Neural cell (in vitro differentiated cells): ENCODE measurements at regions not wholly inside any gene's neighbourhood (a gene's known extent, or its start where the extent isn't known, plus 50 kb on each side); places are given as distances from the start of the nearest gene placed in this dataset.

Experiments
- H2AFZ ChIP-seq: fragments of 200-600, 300-800 bp; sonication (generic), shearing (Covaris generic); 2 replicates; pipeline ENCODE4 v1.6.0; 2014; ENCODE audit warnings: low read depth, mild to moderate bottlenecking, antibody characterized with exemption, low read length, moderate library complexity
- H3F3A ChIP-seq: fragments of 200-600 bp; shearing (Covaris generic); 2 replicates; pipeline ENCODE4 v1.6.1; 2016; ENCODE audit warnings: mild to moderate bottlenecking, moderate library complexity, mixed read lengths, antibody characterized with exemption, low read length; ENCODE audit not compliant: insufficient read depth, poor library complexity, severe bottlenecking
- H3K27ac ChIP-seq: fragments of 200-600, 300-800 bp; sonication (generic), shearing (Covaris generic); 2 replicates; pipeline ENCODE4 v1.5.1; 2014; ENCODE audit warnings: mild to moderate bottlenecking, low read length, moderate library complexity
- H3K27me3 ChIP-seq: fragments of 300-800, 200-600 bp; sonication (generic), shearing (Covaris generic); 2 replicates; pipeline ENCODE4 v1.6.0; 2014; ENCODE audit warnings: mild to moderate bottlenecking, low read depth, low read length, moderate library complexity; ENCODE audit not compliant: insufficient read depth
- H3K36me3 ChIP-seq: fragments of 300-800, 200-600 bp; sonication (generic), shearing (Covaris generic); 2 replicates; pipeline ENCODE4 v1.5.1; 2014; ENCODE audit warnings: mild to moderate bottlenecking, antibody characterized with exemption, low read length, moderate library complexity; ENCODE audit not compliant: insufficient read depth
- H3K4me2 ChIP-seq: fragments of 300-800, 200-600 bp; sonication (generic), shearing (Covaris generic); 2 replicates; pipeline ENCODE4 v1.6.0; 2014; ENCODE audit warnings: mild to moderate bottlenecking, low read length
- H3K4me3 ChIP-seq: fragments of 300-800, 200-600 bp; sonication (generic), shearing (Covaris generic); 2 replicates; pipeline ENCODE4 v1.5.1; 2014; ENCODE audit warnings: mild to moderate bottlenecking, low read length, moderate library complexity
- H3K79me2 ChIP-seq: fragments of 200-600 bp; shearing (Covaris generic); replicated peaks from 2 replicates; pipeline ENCODE4 v1.6.0; 2014; ENCODE audit warnings: mild to moderate bottlenecking, low read length, moderate library complexity; ENCODE audit not compliant: insufficient read depth
- H3K9ac ChIP-seq: fragments of 300-800, 200-600 bp; sonication (generic), shearing (Covaris generic); 2 replicates; pipeline ENCODE4 v1.6.1; 2016; ENCODE audit warnings: mild to moderate bottlenecking, low read length, mixed read lengths
- H3K9me2 ChIP-seq: fragments of 200-600 bp; shearing (Covaris generic); 2 replicates; pipeline ENCODE4 v1.6.1; 2016; ENCODE audit warnings: mild to moderate bottlenecking, low read length, mixed read lengths; ENCODE audit not compliant: insufficient read depth
- H3K9me3 ChIP-seq: fragments of 200-600, 300-800 bp; sonication (generic), shearing (Covaris generic); 2 replicates; pipeline ENCODE4 v1.6.1; 2016; ENCODE audit warnings: mild to moderate bottlenecking, mixed run types, low read length, moderate library complexity, mixed read lengths
- H4K20me1 ChIP-seq: fragments of 200-600 bp; shearing (Covaris generic); 2 replicates; pipeline ENCODE4 v1.6.1; 2016; ENCODE audit warnings: mild to moderate bottlenecking, mixed run types; ENCODE audit not compliant: insufficient read depth
- CTCF ChIP-seq: fragments of 450-650 bp; IDR thresholded peaks from 2 replicates; pipeline ENCODE4 v1.5.1; 2014; ENCODE audit warnings: antibody characterized with exemption, mild to moderate bottlenecking, moderate library complexity; ENCODE audit not compliant: poor library complexity, severe bottlenecking
- EP300 ChIP-seq: fragments of 450-650 bp; conservative IDR thresholded peaks from 2 replicates; pipeline ENCODE4 v1.6.1; 2014; ENCODE audit warnings: antibody characterized with exemption, mild to moderate bottlenecking, moderate library complexity; ENCODE audit not compliant: poor library complexity, severe bottlenecking
- EZH2 ChIP-seq: fragments of 200-600, 300-800 bp; shearing (Covaris generic), sonication (generic); IDR thresholded peaks from 2 replicates; pipeline ENCODE4 v1.6.1; 2014; ENCODE audit warnings: antibody characterized with exemption, low read length, borderline replicate concordance, mild to moderate bottlenecking; ENCODE audit not compliant: insufficient read depth, poor library complexity, severe bottlenecking
- MXI1 ChIP-seq: fragments of 450-650 bp; conservative IDR thresholded peaks from 2 replicates; pipeline ENCODE4 v1.6.1; 2014; ENCODE audit warnings: antibody characterized with exemption, mild to moderate bottlenecking; ENCODE audit not compliant: poor library complexity, severe bottlenecking
- POLR2AphosphoS5 ChIP-seq: IDR thresholded peaks from 2 replicates; pipeline ENCODE4 v1.6.1; 2012
- RAD21 ChIP-seq: fragments of 450-650 bp; conservative IDR thresholded peaks from 2 replicates; pipeline ENCODE4 v1.6.1; 2014; ENCODE audit warnings: antibody characterized with exemption, mild to moderate bottlenecking, moderate library complexity
- REST ChIP-seq: IDR thresholded peaks from 2 replicates; pipeline ENCODE4 v1.6.1; 2012; ENCODE audit warnings: borderline replicate concordance
- SMC3 ChIP-seq: fragments of 450-650 bp; conservative IDR thresholded peaks from 2 replicates; pipeline ENCODE4 v1.6.1; 2014; ENCODE audit warnings: antibody characterized with exemption, mild to moderate bottlenecking, moderate library complexity; ENCODE audit not compliant: poor library complexity
- TAF1 ChIP-seq: IDR thresholded peaks from 2 replicates; pipeline ENCODE4 v1.6.1; 2012; ENCODE audit warnings: low read depth

GRCh38 chr3:147141516-147142288 lies 264.6 kb downstream of the ZIC4 start:
- H3K4me2 ChIP-seq = no peak overlapping the region
- no peak overlapping the region for H3K9ac ChIP-seq
- no peaks in the 10 kb centered on the region for H3K9me3 ChIP-seq
- no peak overlapping the region for H2AFZ ChIP-seq
- H3K27me3 ChIP-seq = no peaks in the 10 kb centered on the region
- no peak overlapping the region for H3K27ac ChIP-seq
- no peaks in the 10 kb centered on the region for H3F3A ChIP-seq
- H3K4me3 ChIP-seq = no peak overlapping the region
- H3K9me2 ChIP-seq = no peaks in the 10 kb centered on the region
- no peak for TF ChIP-seq EZH2
- no peak for TF ChIP-seq RAD21
- TF ChIP-seq MXI1 = no peak
- no peak for TF ChIP-seq CTCF
- TF ChIP-seq EP300 = no peak
- TF ChIP-seq SMC3 = no peak
- no peak for TF ChIP-seq TAF1
- no peak for TF ChIP-seq POLR2AphosphoS5
- no peak for TF ChIP-seq REST
- no peaks in the 10 kb centered on the region for H4K20me1 ChIP-seq
- H3K79me2 ChIP-seq = no peaks in the 10 kb centered on the region
- no peaks in the 10 kb centered on the region for H3K36me3 ChIP-seq

GRCh38 chr3:147139341-147139740 lies 267.0 kb downstream of the ZIC4 start:
- Histone ChIP-seq H3K9ac (no peak overlapping the region), H3K27ac (no peak overlapping the region), H2AFZ (no peak overlapping the region), H3K27me3 (no peaks in the 10 kb centered on the region), H3K79me2 (no peaks in the 10 kb centered on the region), H3K36me3 (no peaks in the 10 kb centered on the region), H3K4me3 (no peak overlapping the region), H3F3A (no peaks in the 10 kb centered on the region), H3K9me3 (no peaks in the 10 kb centered on the region), H3K4me2 (no peak overlapping the region), H4K20me1 (no peaks in the 10 kb centered on the region), H3K9me2 (no peaks in the 10 kb centered on the region)
- TF ChIP-seq RAD21 (no peak), MXI1 (no peak)
